Activated gamma-delta T cell treated with anti-CD3 and anti-CD28 coated beads, Interleukin-2, amount 50 U/mL, for 16 hours (primary cell): ENCODE measurements at regions not wholly inside any gene's neighbourhood (a gene's known extent, or its start where the extent isn't known, plus 50 kb on each side); places are given as distances from the start of the nearest gene placed in this dataset.
"Not testable (repeated sequence)": the region's sequence is repeated elsewhere in the genome, so short reads cannot be mapped to it uniquely, and the experiment has no call there.

Experiments used
- DNase-seq: peaks from one replicate; pipeline ENCODE4 v3.0.0-alpha.2; 2020; ENCODE audit warnings: low read depth

DNA sequence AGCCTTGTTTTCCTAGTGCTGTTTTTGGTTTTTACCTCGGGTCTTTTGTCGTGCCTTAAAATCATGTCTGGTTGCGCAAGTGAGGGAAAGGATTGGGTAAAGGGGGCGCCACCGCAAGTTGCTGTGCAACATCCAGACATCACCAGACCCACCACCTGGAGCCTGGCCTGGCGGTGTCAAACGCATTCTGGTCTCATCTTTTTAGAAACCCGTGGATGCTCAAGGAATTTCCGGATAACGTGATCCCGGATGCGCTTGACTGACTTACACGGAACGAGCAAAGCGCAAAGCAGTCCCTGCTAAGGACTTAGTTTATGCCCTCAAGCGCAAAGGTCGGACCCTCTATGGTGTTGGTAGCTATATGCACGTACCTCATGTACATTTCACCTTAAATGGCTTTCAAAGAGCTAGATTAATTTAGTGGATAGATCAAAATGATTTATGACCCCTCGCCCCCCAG, 105.2 kb downstream of the OR2B2 start:
- DNase-seq = no peak

DNA sequence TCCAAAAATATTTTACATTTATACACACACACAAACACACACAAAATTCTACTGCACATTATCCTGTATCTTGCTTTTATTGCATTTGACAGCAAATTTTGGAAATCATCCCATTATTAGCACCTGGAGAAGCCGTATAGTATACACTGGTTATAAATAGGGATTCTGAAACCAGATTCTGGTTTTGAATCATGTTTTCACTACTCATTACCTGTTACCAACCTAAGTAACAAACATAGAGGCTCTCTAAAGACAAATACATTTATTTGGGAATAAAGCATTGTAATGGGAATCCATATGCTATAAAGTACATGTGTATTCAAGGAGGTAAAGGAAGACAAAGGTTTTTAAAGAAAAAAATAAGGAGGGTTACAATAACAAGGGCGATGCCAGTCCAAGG, 106.8 kb downstream of the OR2B2 start:
- no peak for DNase-seq

DNA sequence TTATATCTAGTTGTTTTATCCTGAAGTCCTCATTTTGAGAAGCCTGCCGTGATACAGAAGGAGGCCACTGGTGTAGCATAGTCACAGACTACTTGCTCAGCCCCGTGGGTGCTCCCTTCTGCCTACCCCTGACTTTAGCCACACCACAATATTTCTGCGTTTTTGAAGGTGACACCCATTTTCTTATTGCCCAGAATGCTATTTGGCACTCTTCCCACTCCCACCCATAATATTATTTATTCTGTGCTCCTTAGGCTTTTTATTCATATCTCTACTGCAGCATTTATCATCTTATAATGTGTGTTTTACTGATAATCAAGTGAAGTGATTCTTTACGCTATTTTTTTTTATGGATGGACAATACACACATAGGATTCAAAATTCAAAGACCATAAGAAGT, 107.3 kb downstream of the OR2B2 start:
- no peak for DNase-seq

DNA sequence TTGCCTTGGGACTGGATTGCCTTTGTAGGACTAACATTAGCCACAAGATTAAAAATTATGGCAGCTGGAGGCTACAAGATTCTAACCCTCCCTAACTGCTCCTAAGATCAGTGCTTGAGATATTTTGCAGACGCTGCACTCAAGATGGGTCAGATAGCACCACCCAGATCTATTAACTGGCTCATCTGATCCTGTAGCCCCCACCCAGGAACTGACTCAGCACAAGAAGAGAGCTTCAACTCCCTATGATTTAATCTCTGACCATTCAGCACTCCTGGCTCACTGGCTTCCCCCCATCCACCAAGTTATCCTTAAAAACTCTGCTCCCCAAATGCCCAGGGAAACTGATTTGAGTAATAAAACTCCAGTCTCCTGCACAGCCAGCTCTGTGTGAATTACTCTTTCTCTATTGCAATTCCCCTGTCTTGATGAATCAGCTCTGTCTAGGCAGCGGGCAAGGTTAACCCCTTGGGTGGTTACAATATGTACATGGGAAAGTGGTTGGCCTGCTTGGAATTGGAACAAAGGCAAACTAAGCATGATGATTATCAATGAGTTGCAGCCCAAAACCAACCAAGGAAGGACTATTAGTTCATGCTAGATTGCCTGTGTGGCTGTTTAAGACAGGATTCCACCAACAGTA, 111.3 kb downstream of the OR2B2 start:
- no peak for DNase-seq

DNA sequence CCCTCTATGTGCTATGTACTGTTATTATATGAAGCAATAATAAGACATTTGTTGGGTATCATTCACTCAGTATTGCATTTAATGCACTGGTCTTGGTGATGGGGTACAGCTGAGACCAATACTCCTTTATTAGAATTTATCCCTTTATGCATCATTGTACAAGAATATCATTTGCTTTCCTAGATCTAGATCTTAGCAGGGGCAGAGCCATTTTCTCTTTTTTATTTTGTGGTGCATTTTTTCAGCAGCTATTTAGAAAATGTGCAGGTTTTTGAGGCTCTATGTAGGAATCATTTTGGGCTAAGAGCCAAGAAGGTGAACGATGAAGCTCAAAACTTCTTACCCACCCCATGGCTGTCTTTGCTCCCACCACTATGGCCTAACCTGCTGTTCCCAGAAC, 114.2 kb downstream of the OR2B2 start:
- no peak for DNase-seq

DNA sequence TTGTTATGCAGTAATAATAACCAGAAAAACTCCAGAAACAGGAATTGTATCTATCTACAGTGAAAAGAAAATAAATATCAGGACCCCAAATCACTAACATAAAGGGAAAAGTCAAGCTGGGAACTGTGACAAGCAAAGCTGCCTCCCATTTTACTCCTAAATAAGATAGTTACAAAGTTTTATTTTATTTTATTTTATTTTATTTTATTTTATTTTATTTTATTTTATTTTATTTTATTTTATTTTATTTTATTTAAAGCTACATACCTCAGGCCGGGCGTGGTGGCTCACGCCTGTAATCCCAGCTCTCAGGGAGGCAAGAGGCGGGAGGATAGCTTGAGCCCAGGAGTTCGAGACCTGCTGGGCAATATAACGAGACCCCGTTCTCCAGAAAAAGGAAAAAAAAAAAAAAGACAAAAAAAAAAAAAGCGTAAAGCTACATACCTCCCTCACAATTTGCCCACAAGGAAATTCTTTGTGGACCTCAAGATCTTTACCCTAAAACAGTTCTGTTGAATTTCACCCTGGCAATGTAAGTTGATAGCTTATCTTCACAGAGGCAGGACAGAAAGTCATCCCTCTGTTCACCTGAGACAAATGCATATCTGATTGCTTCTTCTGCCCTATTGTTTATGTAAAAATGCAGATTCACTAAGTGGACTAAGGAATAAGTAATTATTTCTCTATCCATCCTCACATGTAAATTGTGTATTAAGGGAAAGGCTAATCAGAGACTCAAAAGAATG, 115.3 kb downstream of the OR2B2 start:
- not testable (repeated sequence) for DNase-seq

DNA sequence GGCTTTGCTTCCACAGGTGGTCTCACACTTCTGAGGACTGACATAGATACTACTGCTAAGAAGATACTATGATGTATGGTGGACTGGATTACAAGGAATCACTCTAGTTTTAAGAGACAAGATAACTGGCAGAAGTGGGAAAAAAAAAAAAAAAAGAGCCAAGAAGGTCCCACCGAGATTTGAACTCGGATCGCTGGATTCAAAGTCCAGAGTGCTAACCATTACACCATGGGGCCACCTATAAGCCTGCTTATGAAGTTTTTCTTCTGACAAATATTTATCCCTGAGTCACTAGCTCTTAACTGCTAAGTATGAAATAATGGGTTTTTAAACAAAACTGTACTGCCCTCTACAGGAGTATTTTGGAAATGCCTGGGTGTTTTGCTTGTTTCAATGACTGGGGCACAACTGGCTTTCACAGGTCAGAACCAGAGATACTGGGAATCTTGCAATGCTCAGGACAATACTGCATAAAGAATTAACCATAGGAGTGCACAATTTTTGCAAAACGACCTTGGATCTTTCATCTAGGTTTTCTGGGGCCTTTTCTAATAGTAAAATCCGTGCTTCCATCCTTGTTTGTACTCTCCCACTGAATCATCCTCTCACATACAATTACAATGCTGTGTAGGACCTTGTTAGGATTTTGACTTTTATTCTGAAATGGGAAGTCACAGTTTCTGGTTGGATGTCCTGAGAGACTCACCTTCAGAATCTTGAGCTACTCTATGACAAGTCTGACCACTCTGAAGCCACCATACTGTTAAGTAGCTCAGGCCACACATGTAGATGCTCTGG, 116.3 kb downstream of the OR2B2 start:
- peak; percentile 42 for DNase-seq

DNA sequence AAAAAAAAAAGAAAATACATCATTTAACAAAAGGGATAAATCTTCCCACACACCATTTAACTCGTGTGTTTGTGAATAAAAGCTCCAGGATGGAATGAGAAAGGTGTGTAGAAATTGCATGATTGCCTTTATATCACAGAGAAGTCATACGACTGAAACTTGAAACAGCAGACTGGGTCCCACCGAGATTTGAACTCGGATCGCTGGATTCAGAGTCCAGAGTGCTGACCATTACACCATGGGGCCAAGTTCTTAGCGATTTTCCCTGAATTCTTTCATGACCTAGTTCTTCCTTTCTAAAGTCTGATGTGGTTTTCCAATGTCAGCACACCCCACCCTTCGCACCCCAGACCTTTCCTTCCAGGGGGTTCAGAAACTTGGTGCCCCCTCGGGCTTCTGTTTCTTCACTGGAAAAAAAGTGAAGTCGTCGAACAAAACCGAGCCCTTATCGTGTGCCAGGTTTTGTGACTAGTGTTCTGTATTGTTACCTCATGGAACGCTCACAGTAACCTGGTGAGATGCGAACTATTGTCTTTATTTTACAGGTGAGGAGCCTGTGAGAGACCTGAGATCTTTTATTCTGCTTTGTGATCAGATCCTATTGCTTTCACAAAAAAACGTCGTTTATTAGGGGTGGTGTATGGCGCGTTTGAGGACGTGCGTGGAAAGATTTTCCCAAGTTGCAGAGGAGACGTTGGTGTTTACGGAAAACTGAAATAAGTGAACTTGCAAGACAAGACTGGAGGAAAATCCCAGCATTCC, 120.8 kb downstream of the OR2B2 start:
- no peak for DNase-seq

DNA sequence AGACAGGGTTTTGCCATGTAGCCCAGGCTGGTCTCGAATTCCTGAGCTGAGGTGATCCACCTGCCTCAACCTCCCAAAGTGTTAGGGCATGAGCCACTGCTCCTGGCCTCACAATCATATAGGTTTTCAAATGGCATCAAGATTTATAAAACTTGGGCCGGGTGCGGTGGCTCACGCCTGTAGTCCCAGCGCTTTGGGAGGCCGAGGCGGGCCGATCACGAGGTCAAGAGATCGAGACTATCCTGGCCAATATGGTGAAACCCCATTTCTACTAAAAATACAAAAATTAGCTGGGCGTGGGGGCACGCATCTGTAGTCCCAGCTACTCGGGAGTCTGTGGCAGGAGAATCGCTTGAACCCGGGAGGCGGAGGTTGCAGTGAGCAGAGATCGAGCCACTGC, 123.8 kb downstream of the OR2B2 start:
- not testable (repeated sequence) for DNase-seq

DNA sequence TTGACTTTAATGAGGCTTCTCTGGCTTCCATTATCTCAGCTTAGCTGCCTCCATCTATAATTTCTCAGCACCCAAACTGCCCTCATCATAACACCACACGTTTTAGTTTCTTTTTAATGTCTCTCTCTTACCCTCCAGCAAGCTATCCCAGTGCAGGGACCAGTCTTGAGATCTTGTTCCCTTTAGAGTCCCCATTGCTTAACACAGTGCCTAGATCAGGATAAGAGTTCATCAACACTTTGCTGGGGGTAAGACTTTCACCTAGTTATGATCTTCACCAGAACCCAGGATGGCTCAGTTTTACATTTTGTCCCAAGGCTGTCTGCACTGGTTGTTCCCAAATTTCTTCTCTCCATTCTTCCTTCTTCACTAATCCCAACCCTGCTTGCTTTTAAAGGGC, 126.1 kb downstream of the OR2B2 start:
- no peak for DNase-seq

DNA sequence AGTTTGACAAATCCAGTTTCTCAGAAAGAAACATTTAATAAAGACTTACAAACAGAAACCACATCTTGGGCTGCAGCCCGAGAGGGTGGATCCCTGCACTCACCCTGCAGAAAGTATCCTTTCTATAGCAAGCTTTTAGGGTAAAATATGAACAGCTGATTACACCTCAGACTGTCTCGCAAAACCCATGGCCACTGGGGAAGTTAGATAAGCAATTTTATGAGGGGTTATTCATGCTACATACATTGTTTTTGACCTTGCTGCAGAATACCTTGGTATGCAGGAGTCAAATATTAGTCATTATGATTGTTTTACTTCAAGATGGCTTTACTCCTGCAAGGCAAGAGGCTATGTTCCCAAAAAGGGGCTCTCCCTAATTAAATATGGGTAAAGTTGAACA, 126.9 kb downstream of the OR2B2 start:
- DNase-seq = no peak

DNA sequence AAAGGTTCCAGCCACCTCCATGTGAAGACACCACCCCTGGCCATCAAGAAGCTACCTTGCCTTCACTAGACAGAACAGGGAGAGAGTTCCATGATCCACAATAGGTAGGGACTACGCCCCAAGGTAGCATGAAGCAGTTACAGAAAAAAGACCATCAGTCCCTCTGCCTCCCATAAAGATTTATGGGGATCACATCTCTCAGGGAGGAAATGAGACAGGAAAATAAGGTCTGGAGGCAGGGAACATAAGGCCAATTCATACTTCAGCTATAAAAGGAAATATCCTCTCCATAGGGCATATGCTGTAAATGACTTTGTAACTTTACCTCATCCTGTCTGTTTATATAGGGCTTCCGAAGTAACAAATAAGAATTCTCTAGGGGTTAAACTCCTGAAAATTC, 129.4 kb downstream of the OR2B2 start:
- no peak for DNase-seq

DNA sequence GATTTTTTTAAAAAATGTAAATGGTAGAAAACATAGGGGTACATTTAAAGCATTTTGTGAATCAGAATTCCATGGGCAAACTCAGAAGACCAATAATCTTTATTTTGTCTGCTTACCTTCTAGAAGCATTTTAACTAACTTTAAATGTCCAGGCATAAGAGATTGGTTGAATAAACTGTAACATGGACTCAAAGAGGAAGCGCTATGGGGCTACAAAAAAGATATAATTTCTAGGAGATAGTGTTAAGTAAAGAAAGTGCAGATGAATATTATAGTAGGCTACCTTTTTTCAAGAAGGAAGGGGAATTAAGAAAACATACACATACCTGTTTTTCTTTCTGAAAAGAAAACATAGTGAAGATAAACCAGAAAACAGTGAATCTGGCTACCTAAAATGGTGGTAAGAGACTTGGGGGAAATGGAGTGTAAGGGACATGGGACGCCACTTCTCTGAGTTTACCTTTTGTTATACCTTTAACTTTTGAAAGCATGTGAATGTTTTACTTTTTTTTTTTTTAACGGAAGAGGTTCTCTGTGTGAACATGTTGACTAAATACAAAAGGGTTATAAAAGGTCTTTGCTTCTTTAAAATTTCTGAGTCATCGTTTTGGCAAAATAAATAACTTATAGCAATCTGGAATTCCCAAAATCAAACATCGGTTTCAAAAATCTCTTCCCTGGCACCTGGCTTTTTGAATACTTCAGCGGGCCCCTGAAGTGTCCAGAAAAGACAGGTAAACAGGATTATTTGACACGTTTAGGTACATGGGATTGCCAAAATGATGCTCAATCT, 133.4 kb downstream of the OR2B2 start:
- no peak for DNase-seq

DNA sequence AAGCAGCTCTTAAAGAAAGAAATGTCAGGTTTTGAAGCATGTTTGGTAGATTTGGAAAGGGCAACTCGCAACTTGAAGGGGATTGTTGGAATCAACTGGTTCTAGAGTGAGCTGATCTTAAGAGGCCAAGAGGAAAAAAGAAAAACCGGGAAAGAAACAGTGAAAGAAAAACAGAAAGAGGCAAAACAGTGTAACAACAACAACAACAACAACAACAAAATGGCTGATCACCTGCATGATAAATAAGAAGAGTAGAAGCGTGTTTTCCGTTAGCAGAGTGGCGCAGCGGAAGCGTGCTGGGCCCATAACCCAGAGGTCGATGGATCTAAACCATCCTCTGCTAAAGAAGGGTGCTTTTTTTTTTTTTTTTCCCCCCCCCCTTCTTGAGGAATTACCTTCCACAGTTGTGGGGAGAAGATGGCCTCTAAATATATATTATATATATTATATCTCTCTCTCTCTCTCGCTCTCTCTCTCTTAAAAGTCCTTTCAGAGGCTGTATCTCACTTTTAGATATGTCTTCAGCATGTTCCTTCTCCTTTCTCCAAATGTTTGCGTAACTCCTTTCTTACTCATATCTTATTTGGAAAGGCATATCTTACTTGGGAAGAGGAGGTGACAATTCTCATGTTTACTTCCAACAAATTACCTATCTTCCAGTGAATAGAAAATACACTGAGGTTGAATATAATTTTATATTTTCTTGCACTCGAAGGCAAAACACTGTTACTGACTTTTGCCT, 134.4 kb downstream of the OR2B2 start:
- DNase-seq = no peak

DNA sequence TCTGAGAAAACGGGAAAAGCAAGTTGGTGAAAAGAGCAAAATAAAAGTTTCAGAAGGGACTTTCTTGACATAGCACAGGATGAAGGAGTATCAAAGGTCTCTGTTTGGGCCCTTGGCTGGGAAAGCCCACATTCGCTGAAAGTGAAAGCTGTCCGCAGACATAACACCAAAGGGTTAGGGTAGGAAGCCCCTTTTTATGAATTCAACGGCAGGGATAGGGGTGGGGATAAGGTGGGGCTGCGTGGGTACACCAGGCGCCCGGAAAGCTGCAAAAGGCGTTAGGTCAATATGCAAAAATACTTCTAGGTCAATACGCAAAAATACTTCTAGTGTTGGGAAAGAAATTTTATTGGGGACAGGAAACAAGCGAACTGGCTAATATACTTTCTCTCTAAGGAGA, 135.1 kb downstream of the OR2B2 start:
- DNase-seq = no peak

DNA sequence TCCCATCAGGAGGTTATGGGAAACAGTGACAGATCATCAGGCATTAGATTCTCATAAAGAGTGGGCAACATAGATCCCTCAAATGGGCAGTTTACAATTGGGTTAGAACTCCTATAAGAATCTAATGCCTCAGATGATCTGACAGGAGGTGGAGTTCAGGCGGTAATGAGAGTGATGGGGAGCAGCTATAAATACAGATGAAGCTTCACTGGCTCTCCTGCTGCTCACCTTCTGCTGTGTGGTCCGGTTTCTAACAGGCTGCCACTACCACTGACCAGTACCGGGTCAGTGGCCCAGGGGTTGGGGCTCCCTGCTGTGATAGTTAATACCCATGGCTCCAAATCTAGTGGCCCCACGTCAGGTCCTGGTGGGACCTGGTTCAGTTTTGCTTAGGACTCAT, 135.7 kb downstream of the OR2B2 start:
- no peak for DNase-seq

DNA sequence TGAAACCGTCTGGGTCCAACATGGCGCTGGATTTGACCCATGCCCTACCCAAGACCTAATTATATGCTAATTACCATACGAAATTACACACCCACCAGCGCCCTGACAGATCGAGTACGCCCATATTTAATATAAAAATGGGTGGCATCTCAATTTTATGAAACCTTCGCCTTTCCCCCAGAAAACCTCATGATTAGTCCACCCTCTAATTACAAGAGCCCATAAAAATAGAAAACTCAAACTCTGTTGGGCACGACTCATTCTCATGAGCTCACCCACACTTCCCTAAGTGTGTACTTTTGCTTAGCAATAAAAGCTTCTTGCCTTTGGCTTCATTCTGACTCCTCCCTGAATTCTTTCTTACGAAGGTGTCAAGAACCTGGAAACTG, 136.4 kb downstream of the OR2B2 start:
- DNase-seq = no peak

DNA sequence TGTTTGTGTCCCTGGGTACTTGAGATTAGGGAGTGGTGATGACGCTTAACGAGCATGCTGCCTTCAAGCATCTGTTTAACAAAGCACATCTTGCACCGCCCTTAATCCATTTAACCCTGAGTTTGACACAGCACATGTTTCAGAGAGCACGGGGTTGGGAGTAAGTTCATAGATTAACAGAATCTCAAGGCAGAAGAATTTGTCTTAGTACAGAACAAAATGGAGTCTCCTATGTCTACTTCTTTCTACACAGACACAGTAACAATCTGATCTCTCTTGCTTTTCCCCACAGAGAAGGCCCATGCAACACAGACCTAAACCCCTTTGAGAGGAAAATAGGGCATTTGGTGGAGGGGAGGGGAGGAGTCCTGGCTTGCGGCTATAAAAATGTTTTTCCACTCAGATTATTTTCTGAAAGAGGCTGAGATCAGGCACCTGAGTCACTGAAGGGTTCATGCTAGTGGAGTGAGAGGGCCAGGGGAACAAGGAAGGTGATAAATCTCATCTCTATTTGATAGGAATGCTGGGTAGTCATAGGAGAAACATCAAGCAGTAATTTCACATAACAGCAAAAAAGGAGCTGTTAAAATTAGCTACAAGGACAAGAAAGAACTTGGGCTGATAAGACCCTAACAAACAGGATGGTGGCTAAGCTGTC, 136.9 kb downstream of the OR2B2 start:
- DNase-seq = not testable (repeated sequence)

DNA sequence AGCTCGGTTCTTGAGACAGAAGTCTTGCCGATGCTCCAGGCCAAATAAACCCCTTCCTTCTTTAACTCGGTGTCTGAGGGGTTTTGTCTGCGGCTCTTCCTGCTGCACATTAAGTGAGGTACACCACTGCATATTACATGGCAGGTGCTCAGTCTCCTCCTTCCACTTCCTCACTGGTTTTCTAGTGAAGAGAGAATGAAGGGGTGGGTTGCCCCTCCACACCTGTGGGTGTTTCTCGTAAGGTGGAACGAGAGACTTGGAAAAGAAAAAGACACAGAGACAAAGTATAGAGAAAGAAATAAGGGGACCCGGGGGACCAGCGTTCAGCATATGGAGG, 138.0 kb downstream of the OR2B2 start:
- not testable (repeated sequence) for DNase-seq

DNA sequence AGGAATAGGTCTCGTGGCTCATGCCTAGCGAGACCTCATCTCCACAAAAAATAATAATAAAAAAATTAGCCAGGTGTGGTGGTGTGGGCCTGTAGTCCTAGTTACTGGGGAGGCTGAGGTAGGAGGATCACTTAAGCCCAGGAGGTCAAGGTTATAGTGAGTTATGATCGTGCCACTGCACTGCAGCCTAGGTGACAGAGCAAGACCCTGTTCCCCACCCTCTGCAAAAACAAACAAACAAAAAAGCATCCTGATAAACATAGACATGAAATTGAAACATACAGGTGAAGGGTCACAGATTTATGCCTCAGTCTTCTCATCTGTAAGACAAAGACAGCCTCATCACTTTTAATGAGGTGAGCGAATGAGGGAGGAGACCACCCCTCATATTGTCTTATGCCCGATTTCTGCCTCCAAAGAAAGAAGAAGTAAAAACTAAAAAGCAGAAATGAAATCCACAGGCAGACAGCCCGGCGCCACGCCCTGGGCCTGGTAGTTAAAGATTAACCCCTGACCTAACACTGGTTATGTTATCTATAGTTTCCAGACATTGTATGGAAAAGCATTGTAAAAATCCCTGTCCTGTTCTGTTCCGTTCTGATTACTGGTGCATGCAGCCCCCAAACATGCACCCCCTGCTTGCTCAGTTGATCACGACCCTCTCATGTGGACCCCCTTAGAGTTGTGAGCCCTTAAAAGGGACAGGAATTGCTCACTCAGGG, 138.5 kb downstream of the OR2B2 start:
- DNase-seq = not testable (repeated sequence)
